Liver (tissue), 8 donors: ENCODE measurements at regions not wholly inside any gene's neighbourhood (a gene's known extent, or its start where the extent isn't known, plus 50 kb on each side); places are given as distances from the start of the nearest gene placed in this dataset.

Source experiments
- DNase-seq: peaks from one replicate; pipeline ENCODE4 v3.0.0-alpha.2; 2017; ENCODE audit warnings: low spot score
- H3K27ac ChIP-seq, 2 donors: one replicate each; pipeline ENCODE4 v1.7.0; 2013; ENCODE audit warnings: inconsistent platforms in 2 of 2, low read length in 2 of 2, control low read depth in 1 of 2, low read depth in 1 of 2, mild to moderate bottlenecking in 1 of 2
- H3K27me3 ChIP-seq, 4 donors: one replicate each; pipeline versions ENCODE4 v1.6.1 to v1.7.0; 2013; ENCODE audit warnings: low read length in 3 of 4, inconsistent platforms in 1 of 4, mild to moderate bottlenecking in 1 of 4, moderate library complexity in 1 of 4; ENCODE audit not compliant: control insufficient read depth in 4 of 4, insufficient read depth in 4 of 4
- H3K36me3 ChIP-seq, 4 donors: one replicate each; pipeline versions ENCODE4 v1.6.1 to v1.7.0; 2013; ENCODE audit warnings: low read length in 3 of 4, mild to moderate bottlenecking in 3 of 4, low read depth in 1 of 4, moderate library complexity in 1 of 4; ENCODE audit not compliant: control insufficient read depth in 4 of 4, insufficient read depth in 3 of 4
- H3K4me1 ChIP-seq, 4 donors: one replicate each; pipeline versions ENCODE4 v1.6.1 to v1.7.0; 2013; ENCODE audit warnings: low read length in 3 of 4, mild to moderate bottlenecking in 3 of 4, moderate library complexity in 1 of 4; ENCODE audit not compliant: control insufficient read depth in 4 of 4, insufficient read depth in 4 of 4
- H3K4me3 ChIP-seq, 3 donors: one replicate each; pipeline versions ENCODE4 v1.6.1 to v1.7.0; 2013; ENCODE audit warnings: low read length in 3 of 3, control low read depth in 1 of 3, low read depth in 1 of 3, mild to moderate bottlenecking in 1 of 3
- H3K9ac ChIP-seq, 2 donors: one replicate each; pipeline ENCODE4 v1.7.0; 2013; ENCODE audit warnings: low read length in 2 of 2, mild to moderate bottlenecking in 2 of 2, moderate library complexity in 2 of 2, control low read depth in 1 of 2, low read depth in 1 of 2
- H3K9me3 ChIP-seq, 4 donors: one replicate each; pipeline versions ENCODE4 v1.6.1 to v1.7.0; 2013; ENCODE audit warnings: low read length in 3 of 4; ENCODE audit not compliant: control insufficient read depth in 4 of 4
- ATF3 ChIP-seq: IDR thresholded peaks from 2 replicates; pipeline ENCODE4 v1.6.1; 2016; ENCODE audit warnings: antibody characterized with exemption
- CTCF ChIP-seq: fragments of 150-350 bp; IDR thresholded peaks from 2 replicates; pipeline ENCODE4 v1.5.1; 2017; ENCODE audit warnings: improper control_type of control experiment, low read depth, low read length; ENCODE audit not compliant: missing input control
- EGR1 ChIP-seq, 2 donors: IDR thresholded peaks; 2 replicates each; pipeline ENCODE4 v1.6.1; 2016 to 2018; ENCODE audit warnings: antibody characterized with exemption in 2 of 2, low read depth in 2 of 2
- FOXA1 ChIP-seq: IDR thresholded peaks from 2 replicates; pipeline ENCODE4 v1.6.1; 2016; ENCODE audit warnings: antibody characterized with exemption
- FOXA2 ChIP-seq: IDR thresholded peaks from 2 replicates; pipeline ENCODE4 v1.6.1; 2016; ENCODE audit warnings: antibody characterized with exemption
- GABPA ChIP-seq, 2 donors: IDR thresholded peaks in 1 of 2; conservative IDR thresholded peaks in 1 of 2; 2 replicates each; pipeline ENCODE4 v1.6.1; 2016; ENCODE audit warnings: antibody characterized with exemption in 2 of 2, mild to moderate bottlenecking in 1 of 2, moderate library complexity in 1 of 2
- HNF4A ChIP-seq, 2 donors: conservative IDR thresholded peaks; 2 replicates each; pipeline ENCODE4 v1.6.1; 2016; ENCODE audit warnings: antibody characterized with exemption in 2 of 2, mild to moderate bottlenecking in 2 of 2
- HNF4G ChIP-seq: IDR thresholded peaks from 2 replicates; pipeline ENCODE4 v1.6.1; 2016; ENCODE audit warnings: antibody characterized with exemption
- JUND ChIP-seq, 2 donors: IDR thresholded peaks; 2 replicates each; pipeline ENCODE4 v1.6.1; 2016; ENCODE audit warnings: antibody characterized with exemption in 2 of 2
- MAX ChIP-seq: IDR thresholded peaks from 2 replicates; pipeline ENCODE4 v1.6.1; 2016; ENCODE audit warnings: antibody characterized with exemption
- NR2F2 ChIP-seq: IDR thresholded peaks from 2 replicates; pipeline ENCODE4 v1.6.1; 2016; ENCODE audit warnings: antibody characterized with exemption
- RAD21 ChIP-seq, 2 donors: IDR thresholded peaks; 2 replicates each; pipeline ENCODE4 v1.6.1; 2016; ENCODE audit warnings: antibody characterized with exemption in 2 of 2, mild to moderate bottlenecking in 2 of 2
- REST ChIP-seq: IDR thresholded peaks from 2 replicates; pipeline ENCODE4 v1.6.1; 2016; ENCODE audit warnings: antibody characterized with exemption, mild to moderate bottlenecking
- RXRA ChIP-seq, 2 donors: IDR thresholded peaks; 2 replicates each; pipeline ENCODE4 v1.6.1; 2017 to 2018; ENCODE audit warnings: antibody characterized with exemption in 2 of 2, mild to moderate bottlenecking in 1 of 2
- SP1 ChIP-seq: IDR thresholded peaks from 2 replicates; pipeline ENCODE4 v1.6.1; 2018; ENCODE audit warnings: antibody characterized with exemption, mild to moderate bottlenecking
- TAF1 ChIP-seq: conservative IDR thresholded peaks from 2 replicates; pipeline ENCODE4 v1.6.1; 2016; ENCODE audit warnings: antibody characterized with exemption, mild to moderate bottlenecking
- YY1 ChIP-seq: IDR thresholded peaks from 2 replicates; pipeline ENCODE4 v1.6.1; 2016; ENCODE audit warnings: antibody characterized with exemption, mild to moderate bottlenecking
- ZBTB33 ChIP-seq: IDR thresholded peaks from 2 replicates; pipeline ENCODE4 v1.6.1; 2016; ENCODE audit warnings: antibody characterized with exemption
- WGBS: extraction: QIAGEN DNeasy Blood & Tissue Kit; methylation state at CpG from one replicate; pipeline ENCODE4 v1.1.7; 2013; 5-methylcytosine and 5-hydroxymethylcytosine counted together
- donor health status: healthy.
- donor health status: healthy.
- donor health status: healthy.
- donor health status: healthy.
- donor health status: healthy.

- Histone ChIP-seq H3K27me3 (peaks cover 0 to 6% (median 0%) of the 10 kb centered on the region in 4 donors), H3K9ac (no peak overlapping the region), H3K9me3 (no peaks in the 10 kb centered on the region), H3K4me3 (no peak overlapping the region), H3K4me1 (no peaks in the 10 kb centered on the region), H3K36me3 (no peaks in the 10 kb centered on the region), H3K27ac (no peak overlapping the region)
- DNase-seq, result no peak
- WGBS, result 90% methylated on average over 3 of the region's 3 CpGs
- TF ChIP-seq MAX, result no peak
- no peak for TF ChIP-seq JUND (IDR thresholded peaks at IDR 0.05)
- TF ChIP-seq GABPA (IDR thresholded peaks at IDR 0.05 in 1 of 2, conservative IDR thresholded peaks at IDR 0.05 in 1 of 2), result no peak
These were observed 289.8 kb upstream of the HABP2 start for GRCh38 chr10:113263056-113263455.

GRCh38 chr10:113264333-113265131 is 288.3 kb upstream of the HABP2 start:
- TF ChIP-seq EGR1 (IDR thresholded peaks at IDR 0.05; ENCODE audit: low read depth in 2 of 2) (no peak), HNF4A (conservative IDR thresholded peaks at IDR 0.05) (no peak), FOXA1 (no peak), ATF3 (no peak), NR2F2 (no peak), CTCF (no peak), ZBTB33 (no peak), YY1 (no peak), TAF1 (no peak), FOXA2 (no peak), HNF4G (no peak), RXRA (IDR thresholded peaks at IDR 0.05) (no peak), JUND (IDR thresholded peaks at IDR 0.05) (no peak), SP1 (no peak), MAX (no peak), REST (no peak), RAD21 (IDR thresholded peaks at IDR 0.05) (no peak), GABPA (IDR thresholded peaks at IDR 0.05 in 1 of 2, conservative IDR thresholded peaks at IDR 0.05 in 1 of 2) (no peak)
- Histone ChIP-seq H3K4me1 (no peaks in the 10 kb centered on the region), H3K9ac (no peak overlapping the region), H3K27ac (no peak overlapping the region), H3K9me3 (no peaks in the 10 kb centered on the region), H3K36me3 (no peaks in the 10 kb centered on the region), H3K27me3 (peaks cover 0 to 6% (median 0%) of the 10 kb centered on the region in 4 donors), H3K4me3 (no peak overlapping the region)
- no peak for DNase-seq
- WGBS, result 66% methylated on average over 11 of the region's 11 CpGs
